ENCODE measurements at regions not wholly inside any gene's neighbourhood (a gene's known extent, or its start where the extent isn't known, plus 50 kb on each side); places are given as distances from the start of the nearest gene placed in this dataset.

- H3K9ac ChIP-seq (replicated peaks in 1 of 4; ENCODE audit: extremely low read depth in 1 of 4, low read depth in 3 of 4, low read length in 3 of 4): no peak overlapping the region
- H3K4ac ChIP-seq (replicated peaks; ENCODE audit: insufficient read length, low read depth, low read length): no peak overlapping the region
- H2AFZ ChIP-seq (ENCODE audit: low read length): no peak overlapping the region
- H3K79me2 ChIP-seq (ENCODE audit: control insufficient read depth in 1 of 2, insufficient read depth in 2 of 2, low read length in 2 of 2): no peaks in the 10 kb centered on the region
- ChIA-PET CTCF (ENCODE audit: partially characterized antibody) (no interaction called here), POLR2A (ENCODE audit: partially characterized antibody) (no interaction called here)
- H4K8ac ChIP-seq (ENCODE audit: extremely low read depth, insufficient read depth, low read length): no peak overlapping the region
- no peak for FAIRE-seq
- no peak overlapping the region for H3K4me3 ChIP-seq (ENCODE audit: extremely low read depth in 1 of 4, insufficient read depth in 2 of 4, low read depth in 3 of 4, low read length in 4 of 4)
- H3K27ac ChIP-seq (ENCODE audit: low read depth, low read length): no peak overlapping the region
- H2BK15ac ChIP-seq (ENCODE audit: low read length): no peak overlapping the region
- no peaks in the 10 kb centered on the region for H3K36me3 ChIP-seq (ENCODE audit: control insufficient read depth in 2 of 4, insufficient read depth in 4 of 4, low read length in 3 of 4)
- H3K79me1 ChIP-seq (ENCODE audit: low read depth, low read length): no peaks in the 10 kb centered on the region
- H3K18ac ChIP-seq (ENCODE audit: extremely low read depth, low read length): no peak overlapping the region
- H3K9me3 ChIP-seq (ENCODE audit: insufficient read depth in 2 of 2, low read depth in 1 of 2, low read length in 1 of 2): no peaks in the 10 kb centered on the region
- H2BK20ac ChIP-seq (ENCODE audit: low read length): no peak overlapping the region
- H3K23ac ChIP-seq (ENCODE audit: insufficient read length): no peak overlapping the region
- H2AK5ac ChIP-seq (ENCODE audit: low read depth, low read length): no peak overlapping the region
- no peaks in the 10 kb centered on the region for H4K20me1 ChIP-seq (replicated peaks in 1 of 2; ENCODE audit: control insufficient read depth in 1 of 2, insufficient read depth in 2 of 2, low read length in 2 of 2)
- TF ChIP-seq EGR1 (IDR thresholded peaks at IDR 0.05; ENCODE audit: borderline replicate concordance, low read depth, low read length): no peak
- no peak for TF ChIP-seq RFX5 (IDR thresholded peaks at IDR 0.05; ENCODE audit: borderline replicate concordance, low read depth, low read length)
- no peak for TF ChIP-seq MAX (IDR thresholded peaks at IDR 0.05)
- TF ChIP-seq ASH2L (IDR thresholded peaks at IDR 0.05; ENCODE audit: low read length): no peak
- H4K91ac ChIP-seq (replicated peaks; ENCODE audit: insufficient read length, low read length): no peak overlapping the region
- H2BK12ac ChIP-seq (ENCODE audit: low read depth, low read length): no peak overlapping the region
- DNase-seq (ENCODE audit: low read depth in 1 of 2, low spot score in 2 of 2): no peak
- H3K56ac ChIP-seq (replicated peaks; ENCODE audit: insufficient read length, low read depth, low read length): no peak overlapping the region
- WGBS, 2 experiments (ENCODE audit: extremely low coverage in 1 of 2, insufficient coverage in 1 of 2, insufficient read length in 1 of 2, insufficient replicate concordance in 2 of 2, low coverage in 1 of 2, low lambda C conversion rate in 2 of 2, missing lambda C conversion rate in 1 of 2): 53% methylated on average over 4 of the region's 4 CpGs; no CpG with 5 or more reads in 1 of the 2 experiments
- H3K27me3 ChIP-seq (replicated peaks in 1 of 4; ENCODE audit: control insufficient read depth in 3 of 4, extremely low read depth in 1 of 4, insufficient read depth in 3 of 4, low read length in 3 of 4): no peaks in the 10 kb centered on the region
- H3K23me2 ChIP-seq (ENCODE audit: low read depth, low read length): no peaks in the 10 kb centered on the region
- no peak overlapping the region for H2BK120ac ChIP-seq (replicated peaks; ENCODE audit: low read depth, low read length)
- H2BK5ac ChIP-seq (ENCODE audit: low read depth, low read length): no peak overlapping the region
- H4K5ac ChIP-seq (ENCODE audit: insufficient read length, low read depth, low read length): no peak overlapping the region
- no peak overlapping the region for H3K14ac ChIP-seq (ENCODE audit: insufficient read length)
- no peak overlapping the region for H3K4me2 ChIP-seq (ENCODE audit: insufficient read depth in 1 of 2, low read depth in 2 of 2, low read length in 2 of 2)
- H3K4me1 ChIP-seq (replicated peaks in 1 of 4; ENCODE audit: control insufficient read depth in 3 of 4, insufficient read depth in 4 of 4, low read length in 3 of 4): no peaks in the 10 kb centered on the region
Measured at GRCh38 chrX:139178980-139179379, 351.6 kb upstream of the F9 start.
